NCI-H2227 treated with DMSO at 0.1 percent for 48 hours (cell line): ENCODE measurements at regions not wholly inside any gene's neighbourhood (a gene's known extent, or its start where the extent isn't known, plus 50 kb on each side); places are given as distances from the start of the nearest gene placed in this dataset.
A peak's percentile ranks its signal among the peaks of the same experiment; 100 is the strongest.

ENCODE experiments used
- DNase-seq: peaks from one replicate; lab custom pipeline; 2025; lab: John Stamatoyannopoulos, UW

DNA sequence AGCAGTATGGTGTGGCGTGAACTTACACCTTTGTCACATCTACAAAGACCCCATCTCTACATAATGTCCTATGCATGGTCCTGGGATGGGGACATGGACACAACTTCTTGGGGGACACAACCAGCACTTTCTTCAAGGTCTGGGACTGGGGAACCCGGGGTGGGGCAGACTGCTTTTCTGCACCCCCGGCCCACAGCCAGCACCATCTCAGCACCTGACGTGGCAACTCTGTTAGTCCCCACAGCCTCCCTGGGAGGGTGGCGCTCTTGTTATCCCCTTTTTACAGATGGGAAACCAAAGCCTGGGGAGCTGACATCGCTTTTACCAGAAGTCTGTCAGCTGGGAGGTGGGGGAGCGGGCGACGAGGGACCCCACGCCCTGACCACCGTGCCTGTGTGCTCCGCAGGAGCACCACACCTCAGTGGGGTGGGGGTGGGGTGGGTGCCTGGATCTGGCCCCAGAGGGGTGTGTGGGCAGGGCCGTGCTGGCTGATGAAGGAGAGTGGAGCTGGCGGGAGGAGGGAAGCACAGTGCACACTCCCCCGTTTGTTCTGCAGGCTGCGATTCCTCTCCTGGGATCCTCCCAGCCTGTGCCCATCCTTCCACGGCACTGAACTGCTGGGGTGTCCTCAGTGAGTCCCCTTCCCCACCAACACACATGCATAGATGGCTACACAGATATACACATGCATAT, 115.4 kb upstream of the GSE1 start:
- no peak for DNase-seq

DNA sequence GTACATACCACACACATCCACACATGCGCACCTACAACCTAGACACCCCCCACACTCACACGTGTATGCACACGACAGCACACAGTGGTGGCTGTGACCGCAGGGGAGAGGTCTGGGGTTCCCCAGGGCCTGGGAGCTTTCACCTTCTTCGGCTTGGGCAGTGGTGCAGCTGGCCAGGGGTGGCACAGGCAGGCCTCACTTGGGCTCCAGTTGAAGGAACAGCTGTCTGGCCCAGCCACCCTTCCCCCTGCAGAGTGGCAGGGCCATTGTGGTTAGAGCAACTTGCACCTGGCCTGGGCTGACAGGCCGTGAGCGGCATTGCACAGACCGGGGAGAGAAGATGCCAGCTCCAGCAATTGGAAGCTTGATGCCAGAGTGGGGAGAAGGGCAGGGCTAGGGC, 114.5 kb upstream of the GSE1 start:
- DNase-seq, result no peak

DNA sequence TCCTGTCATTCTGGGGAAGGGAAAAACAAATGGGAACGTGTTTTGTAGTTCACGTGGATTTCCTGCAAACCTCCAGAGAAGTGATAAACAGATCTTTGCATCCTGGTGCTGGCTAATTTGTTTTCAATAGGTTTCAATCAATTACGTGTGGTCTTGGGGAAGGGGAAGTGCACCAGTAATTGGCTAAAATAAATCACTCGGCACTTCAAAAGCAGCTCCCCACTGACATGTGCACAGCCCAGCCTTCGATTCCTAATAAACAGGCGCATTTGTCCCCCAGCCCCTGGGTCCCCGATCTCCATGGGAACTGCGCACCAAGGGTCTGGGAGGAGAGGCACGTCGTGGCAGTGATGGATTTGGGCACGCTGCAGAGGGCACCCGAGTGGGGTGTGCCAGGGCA, 112.9 kb upstream of the GSE1 start:
- DNase-seq, result no peak

DNA sequence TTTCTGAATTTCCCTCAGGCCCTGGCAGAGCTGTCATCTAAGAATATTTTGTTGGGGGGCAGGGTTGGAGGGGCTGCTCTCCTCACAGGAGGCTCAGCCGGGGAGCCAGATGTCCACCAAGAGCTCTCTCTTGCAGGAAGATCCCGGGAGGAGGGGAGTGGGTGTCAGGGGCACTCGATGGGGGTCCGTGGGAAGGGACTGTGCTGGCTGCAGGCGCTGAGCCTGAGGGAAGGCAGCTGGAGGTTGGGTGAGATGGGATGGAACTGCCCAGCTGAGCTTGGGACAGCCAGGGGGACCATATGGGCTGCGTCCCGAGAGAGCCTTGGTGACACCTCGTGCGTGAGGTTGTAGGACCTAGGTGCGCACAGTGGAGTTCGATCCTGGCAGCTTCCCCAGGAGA, 111.2 kb upstream of the GSE1 start:
- no peak for DNase-seq

DNA sequence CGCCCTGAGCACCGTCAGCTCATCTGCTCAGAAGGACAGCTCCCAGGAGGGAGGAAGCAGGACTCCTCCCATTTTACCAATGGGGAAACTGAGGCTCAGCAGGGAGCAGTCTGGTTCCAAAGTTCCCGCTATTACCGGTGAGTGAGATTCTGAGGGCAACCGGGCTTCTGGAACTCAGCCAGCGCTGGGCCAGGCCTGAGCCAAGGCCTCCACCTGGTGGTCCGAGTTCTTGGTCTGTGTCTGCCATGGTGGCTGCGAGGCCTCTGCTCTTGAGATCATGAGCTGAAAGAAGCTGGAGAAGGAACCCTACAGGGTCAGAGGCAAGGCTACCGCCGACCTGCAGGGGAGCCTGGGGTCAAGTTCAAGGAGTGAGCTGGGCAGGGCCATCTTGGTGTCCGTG, 110.8 kb upstream of the GSE1 start:
- DNase-seq, result no peak

DNA sequence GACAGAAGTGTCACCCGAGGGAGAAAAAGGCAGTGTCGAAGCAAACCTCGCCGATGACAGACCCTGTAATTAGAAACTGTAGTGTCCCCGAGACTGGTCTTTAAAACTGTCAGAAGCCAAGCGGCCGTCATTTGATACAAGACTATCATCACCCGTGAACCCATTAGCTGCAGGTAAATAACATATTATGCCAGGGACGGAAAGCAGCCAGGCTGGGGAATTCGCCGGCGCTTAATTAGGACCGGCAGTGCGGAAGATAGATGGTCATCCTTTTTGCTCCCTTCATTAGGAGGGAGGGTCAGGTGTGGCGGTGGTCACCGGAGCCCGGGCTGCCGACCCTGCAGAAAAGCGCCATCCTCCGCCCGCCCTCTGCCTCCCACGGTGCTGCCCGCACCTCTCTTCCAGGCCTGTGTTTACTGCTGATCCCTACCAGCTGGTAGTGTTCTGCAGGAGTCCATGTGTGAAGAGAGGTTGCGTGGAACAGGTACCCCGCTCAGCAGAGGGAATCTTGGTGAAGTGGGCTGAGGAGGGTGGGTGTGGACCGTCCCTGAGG, 109.4 kb upstream of the GSE1 start:
- peak; percentile 40 for DNase-seq

DNA sequence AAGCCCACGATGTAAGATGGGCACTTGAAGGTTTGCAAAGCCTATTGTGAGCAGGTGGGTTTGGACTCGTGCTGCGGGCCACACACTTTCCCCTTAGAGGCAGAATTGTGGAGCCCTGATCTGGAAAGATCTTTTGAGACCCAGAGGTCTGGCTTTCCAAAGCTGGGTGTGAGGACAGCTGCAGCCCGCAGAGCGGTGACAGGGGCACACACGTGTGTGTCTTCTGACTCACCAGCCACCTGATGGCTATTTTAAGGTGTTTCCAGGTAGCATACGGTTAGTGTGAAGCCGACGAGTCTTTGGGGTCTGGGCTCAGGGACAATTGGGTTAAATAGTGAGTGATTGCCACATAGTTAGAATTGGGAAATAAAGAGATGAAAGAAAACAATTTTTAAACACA, 108.9 kb upstream of the GSE1 start:
- DNase-seq, result no peak

DNA sequence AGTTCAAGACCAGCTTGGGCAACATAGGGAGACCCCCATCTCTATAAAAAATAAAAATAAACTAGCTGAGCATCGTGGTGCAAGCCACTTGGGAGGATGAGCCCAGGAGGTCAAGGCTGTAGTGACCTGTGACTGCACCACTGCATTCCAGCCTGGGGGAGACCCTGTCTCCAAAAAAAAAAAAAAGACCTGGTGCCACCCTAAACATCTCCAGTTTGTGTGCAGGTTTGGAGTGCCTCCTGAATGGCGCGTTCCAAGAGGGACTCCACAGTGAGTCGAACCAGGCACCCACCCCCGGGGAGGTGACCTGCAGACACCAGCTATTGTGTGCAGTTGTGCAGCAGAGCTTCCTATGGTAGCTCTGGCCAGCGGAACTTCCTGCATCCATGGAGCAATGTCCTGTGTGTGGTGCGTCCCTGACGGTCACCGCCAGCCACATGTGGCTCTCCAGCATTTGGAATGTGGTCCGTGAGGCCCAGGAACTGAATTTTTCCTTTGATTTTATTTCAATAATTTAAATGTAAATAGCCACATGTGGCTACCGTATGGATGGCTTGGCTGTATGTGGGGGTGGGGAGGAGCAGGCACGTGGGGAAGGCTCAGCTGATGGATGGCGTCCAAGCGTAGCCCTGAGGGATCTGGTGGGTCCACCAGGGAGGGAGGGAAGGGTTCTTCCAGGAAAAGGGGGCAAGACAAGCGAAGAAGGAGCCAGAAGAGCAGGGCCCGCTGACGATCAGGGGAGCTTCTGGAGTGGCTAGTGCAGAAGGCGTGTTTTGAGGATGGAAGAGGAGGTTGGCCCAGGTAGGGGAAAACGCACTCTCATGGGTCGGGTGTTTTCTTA, 107.1 kb upstream of the GSE1 start:
- no peak for DNase-seq

DNA sequence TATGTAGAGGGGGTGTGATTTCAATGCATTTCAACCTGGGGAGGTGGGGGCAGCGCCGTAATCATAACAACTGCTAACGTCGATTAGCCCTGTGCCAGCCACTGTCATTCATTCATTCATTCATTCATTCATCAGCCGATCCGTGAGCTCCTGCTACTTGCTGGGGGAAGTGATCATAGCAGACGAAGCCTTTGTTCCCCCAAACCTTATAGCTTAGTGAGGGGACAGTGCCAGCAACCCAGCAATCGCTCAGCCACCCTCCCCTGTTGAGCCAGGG, 106.5 kb upstream of the GSE1 start:
- no peak for DNase-seq

DNA sequence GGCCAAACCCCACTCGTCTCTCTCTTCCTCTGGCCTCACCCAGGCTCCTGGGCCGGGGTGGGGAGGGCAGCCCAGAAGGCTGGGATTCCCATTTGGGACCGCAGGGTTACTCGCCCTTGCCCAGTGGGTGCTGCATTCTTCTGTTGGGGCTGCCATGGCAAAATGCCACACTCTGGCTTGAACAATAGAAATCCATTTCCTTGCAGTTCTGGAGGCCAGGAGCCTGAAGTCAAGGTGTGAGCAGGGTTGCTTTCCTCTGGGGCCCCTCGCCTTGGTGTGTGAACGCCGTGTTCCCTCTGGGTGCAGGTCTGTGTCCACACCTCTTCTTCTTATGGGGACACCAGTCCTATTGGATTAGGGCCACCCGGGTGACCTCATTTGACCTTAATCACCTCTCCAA, 105.8 kb upstream of the GSE1 start:
- no peak for DNase-seq

DNA sequence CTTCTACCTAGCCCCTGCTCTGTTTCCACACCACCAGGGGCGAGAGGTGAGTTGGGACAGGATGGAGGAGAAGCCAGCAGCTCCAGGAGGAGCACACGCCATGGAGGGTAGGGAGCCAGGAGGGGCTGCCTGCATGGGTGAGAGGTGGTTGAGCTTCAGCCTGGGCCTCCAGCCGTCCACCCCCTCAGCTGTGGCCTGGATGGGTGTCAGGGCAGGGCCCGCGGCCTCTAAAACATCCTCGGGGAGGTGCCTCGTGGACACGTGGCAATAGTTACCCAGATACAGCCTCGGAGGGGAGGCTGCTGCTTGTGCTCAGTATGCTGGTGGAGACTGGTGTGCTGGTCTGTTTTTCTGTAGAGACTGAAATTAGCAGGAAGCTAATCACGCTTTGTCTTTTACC, 104.7 kb upstream of the GSE1 start:
- no peak for DNase-seq

DNA sequence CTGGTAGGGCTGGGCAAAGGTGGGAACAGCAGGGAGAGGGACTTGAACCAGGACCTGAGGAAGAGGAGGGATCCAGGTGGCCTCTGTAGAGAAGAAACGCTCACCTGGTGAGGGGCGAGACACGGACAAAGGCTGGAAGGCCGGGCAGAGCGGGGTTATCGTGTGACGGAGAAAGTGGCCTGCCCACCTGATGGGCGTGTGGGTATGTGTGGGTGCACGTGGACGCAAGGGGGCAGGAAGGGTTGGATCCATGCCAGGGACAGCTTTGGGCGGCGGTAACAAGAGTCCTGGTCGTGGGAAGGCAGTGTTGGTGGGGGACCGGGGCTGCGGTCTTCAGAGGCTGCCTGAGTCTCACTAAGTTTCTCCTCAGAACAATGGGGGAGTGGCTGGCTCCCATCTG, 104.1 kb upstream of the GSE1 start:
- DNase-seq, result no peak

DNA sequence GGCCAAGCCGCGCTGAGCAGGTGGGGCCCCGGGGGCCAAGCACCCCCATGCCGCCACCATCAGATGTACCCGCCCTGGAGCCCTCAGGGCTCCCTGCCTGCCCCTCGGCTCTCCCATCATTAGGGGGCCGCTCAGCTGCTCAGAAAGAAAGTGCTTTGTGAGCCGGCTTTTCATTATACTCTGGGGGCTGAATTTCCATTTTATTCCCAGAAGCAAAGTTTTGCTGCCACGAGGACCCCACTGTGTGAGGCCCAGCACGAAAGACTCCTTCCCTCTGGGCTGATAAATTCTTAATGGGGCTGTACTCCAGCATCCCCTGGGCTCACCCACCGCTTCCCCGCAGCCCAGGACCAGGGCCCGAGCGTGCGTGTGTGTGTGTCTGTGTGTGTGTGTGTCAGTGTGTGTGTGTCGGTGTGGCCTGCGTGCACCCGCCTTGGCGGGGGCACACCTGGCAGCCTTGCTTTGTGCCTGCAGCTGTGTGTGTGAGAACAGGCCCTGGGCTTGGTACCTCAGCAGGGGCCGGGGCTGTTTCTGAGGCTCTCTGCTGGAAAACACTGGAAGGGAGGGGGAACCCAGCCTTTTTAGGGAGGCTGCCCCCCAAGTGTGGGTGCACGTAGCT, 103.0 kb upstream of the GSE1 start:
- DNase-seq, result no peak

DNA sequence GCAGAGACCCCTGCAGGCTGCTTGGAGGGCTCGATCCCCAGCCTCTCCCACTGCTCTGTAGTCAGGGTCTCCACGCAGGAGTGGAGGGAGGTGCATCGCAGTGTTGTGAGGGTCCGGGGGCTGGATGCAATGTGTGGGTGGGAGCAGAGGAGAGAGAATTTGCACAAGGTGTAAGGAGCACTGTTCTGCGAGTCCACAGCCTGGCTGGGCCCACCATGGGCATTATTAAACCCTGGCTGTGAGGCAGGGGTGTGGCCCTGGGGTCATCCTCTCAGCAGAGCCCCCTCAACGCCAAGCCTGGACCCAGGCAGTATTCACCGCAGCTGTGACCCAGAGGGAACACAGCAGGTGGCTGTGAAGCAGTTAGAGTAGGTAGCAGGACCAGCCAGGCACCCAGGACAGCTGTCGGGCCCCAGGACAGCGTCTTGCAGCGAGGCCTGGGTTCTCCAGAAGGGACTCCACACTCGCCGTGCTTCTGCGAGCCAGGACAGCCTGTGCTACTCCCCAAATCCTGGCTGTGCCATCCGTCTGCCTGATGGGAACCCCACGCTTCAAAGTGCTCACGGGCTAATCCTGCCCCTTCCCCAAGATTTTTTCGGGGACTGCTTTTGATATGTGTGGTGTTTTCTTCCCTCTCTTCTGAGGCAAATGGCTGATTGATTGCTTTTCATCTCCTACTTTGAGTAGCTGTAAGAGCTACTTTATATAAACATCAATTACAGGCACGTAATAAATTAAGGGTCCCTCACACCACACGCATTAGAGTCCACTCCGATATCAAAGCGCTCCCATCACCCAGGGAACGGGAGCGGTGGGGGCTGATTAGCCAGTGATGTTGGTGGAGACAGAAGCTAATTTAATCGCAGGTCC, 100.9 kb upstream of the GSE1 start:
- DNase-seq, result no peak

DNA sequence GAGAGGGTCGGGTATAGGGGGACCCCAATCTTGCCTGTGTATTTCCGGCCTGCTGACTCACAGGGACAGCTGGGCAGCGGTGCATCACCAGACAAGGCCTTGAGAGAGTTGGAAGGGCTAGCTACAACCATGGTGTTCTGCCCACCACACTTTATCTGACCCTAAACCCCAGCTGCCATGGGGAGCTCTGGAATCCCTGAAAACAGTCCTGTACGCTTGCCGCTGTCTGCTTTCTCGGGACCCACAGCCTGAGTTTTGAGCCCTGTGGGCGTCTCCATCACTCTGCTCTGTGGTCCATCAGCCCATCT, 100.4 kb upstream of the GSE1 start:
- no peak for DNase-seq

DNA sequence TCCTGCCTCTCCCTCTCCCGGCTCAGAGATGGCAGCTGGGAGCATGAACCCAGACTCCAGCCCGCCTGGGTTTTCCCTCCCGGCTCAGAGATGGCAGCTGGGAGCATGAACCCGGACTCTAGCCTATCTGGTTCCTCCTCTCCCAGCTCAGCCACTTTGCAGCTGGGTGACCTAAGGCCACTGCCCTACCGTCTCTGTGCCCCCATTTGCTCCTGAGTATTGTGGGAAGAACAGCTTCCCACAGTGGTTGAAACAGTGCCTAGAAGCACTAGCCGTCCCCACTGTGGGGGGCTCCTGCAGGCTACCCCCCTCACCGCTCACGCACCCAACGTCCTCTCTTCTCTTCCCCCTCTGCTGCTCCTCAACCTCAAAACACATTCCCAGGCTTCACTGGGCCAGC, 99.9 kb upstream of the GSE1 start:
- no peak for DNase-seq

DNA sequence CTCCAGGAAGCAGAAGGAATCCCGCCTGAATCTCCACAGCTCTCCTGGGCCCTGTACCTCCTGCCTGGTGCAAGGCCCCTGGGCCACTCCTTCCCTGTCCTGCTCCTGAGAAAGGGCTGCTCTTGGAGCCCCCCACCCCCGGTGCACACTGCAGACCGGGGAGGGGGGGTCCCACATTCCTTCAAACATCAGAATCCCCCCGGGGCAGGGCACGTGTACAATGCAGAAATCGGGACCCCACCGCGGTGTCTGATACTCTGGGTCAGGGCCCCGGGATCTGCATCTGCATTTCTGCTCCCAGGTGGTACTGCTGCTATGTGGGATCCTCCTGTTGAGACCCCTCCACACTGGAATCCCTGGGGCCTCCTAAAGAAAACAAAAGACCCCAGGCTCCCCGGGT, 99.5 kb upstream of the GSE1 start:
- DNase-seq, result no peak

DNA sequence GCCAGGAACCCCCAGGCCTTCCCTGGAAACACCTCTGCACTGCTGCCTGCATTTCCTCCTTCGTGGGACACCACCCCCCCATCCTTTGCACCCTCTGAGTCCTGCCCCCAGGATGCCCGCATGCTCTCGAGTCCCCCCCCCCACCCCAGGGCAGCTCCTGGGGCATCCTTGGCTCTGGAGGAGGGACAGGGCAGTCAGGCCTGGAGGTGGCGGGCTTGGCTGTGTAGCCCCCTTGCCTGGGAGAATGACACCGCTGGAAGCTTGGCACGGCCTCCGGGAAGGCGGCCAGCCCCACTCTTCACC, 98.9 kb upstream of the GSE1 start:
- no peak for DNase-seq

DNA sequence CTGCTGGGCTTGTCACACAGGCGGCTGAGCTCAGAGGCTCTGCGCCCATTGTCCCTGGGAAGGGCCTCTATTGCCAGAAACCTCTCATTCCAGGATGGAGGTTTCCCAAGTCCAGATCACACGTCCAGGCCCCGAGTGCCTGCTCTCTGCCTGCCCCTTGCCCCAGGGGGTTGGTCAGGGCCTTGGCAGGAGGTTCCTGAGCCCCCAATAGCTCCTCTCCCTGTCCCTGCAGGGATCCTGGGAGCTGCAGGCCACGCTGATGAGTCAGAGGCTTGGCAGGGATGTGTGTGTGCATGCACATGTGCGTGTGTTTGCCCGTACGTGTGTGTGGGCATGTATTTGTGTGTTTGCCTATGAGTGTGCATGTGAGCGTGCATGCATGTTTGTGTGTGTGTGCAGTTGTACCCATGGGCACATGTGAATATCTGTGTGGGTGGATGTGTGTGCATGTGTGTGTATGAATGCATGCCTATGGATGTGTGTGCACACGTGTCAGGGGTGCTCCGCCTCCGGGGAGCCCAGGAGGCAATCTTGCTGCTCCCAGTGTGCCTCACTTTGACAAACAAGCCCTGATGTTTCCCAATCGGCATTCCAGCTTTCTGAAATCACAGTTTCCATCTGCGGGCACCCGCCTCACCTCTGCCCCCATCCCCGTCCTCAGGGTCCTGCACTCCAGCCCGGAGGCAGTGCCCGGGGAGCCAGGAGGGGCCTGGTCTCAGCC, 98.4 kb upstream of the GSE1 start:
- DNase-seq, result no peak

DNA sequence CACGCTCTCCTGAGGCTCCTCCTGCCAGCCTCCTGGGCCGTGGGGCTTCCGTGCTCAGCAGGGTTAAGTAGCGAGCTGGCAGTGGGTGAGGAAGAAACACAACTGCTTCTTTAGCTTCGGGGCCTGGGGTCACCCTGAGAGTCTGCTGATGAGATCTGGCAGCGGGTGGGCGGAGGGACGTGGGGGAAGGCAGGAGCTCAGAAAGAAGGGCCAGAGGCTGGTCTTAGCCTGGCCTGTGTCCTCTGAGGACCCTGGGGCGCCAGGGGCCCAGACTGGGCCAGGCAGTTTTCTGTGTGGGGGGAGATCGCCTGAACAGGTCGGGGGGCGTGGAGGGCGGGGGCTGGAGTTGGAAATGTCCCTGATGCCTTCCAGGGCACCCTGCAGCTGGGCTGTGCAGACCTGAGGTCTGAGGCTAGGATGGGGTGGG, 97.8 kb upstream of the GSE1 start:
- DNase-seq, result no peak

DNA sequence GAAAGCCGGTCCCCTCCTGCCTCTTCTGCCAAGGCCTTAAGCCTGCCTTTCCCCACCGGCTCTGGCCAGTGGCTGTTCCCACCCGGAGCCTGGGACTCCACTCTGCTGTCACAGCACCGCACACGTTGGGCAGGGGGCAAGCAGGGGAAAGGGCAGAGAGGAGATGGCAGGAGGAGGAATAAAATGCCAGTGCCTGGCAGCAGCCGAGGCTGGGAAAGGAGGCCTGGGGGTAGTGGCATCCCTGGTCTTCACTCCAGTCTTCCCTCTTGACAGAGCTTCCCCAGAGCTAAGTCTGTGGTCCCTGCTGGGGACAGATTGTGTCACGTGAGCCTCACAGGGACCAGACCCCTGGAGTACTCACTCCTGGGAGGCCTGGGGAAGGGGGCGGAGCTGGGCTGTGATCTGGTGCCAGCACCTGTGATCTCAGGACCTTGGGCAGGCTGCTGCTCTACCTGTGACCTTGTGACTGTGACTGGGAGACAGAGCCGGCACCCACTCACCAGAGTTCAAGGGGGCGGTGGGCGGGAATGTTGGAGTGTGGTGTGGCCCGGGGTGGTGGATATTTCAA, 97.2 kb upstream of the GSE1 start:
- no peak for DNase-seq

DNA sequence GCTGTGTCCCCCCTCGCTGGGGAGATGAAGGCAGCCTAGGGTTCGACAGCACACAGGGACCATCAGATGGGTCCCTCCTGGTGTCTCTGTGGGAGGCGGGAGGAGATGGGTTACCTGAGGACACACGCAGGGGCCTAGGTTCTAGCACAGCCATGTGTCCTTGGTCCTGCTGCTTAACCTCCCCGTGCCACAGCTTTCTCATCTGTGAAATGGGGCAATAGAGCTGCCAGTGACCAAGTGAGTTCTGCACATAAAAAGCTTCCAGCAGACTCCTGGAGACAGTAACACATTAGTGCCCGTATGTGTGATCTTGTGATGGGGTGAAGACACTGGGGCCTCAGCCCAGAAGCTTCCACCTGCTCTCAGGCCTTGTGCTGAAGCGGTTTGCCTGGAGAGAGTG, 96.0 kb upstream of the GSE1 start:
- DNase-seq, result no peak
